Naive thymus-derived CD4-positive, alpha-beta T cell (primary cell): ENCODE measurements at regions not wholly inside any gene's neighbourhood (a gene's known extent, or its start where the extent isn't known, plus 50 kb on each side); places are given as distances from the start of the nearest gene placed in this dataset.

ENCODE experiments used
- ATAC-seq: fragments of 150-1000 bp; cut with Tn5 transposase; 2 replicates; pipeline ENCODE4 v1.10.0; 2021; ENCODE audit warnings: mild to moderate bottlenecking, moderate library complexity
- CTCF ChIA-PET: fragments of 350-600 bp; sonication (Branson Sonifier 250); formaldehyde crosslinking; loops from one replicate; lab custom pipeline; 2021; ENCODE audit warnings: antibody characterized with exemption; lab: Charles Lee
- POLR2A ChIA-PET: fragments of 350-600 bp; sonication (Branson Sonifier 250); formaldehyde crosslinking; loops from one replicate; lab custom pipeline; 2021; ENCODE audit warnings: antibody characterized with exemption, inconsistent platforms; lab: Charles Lee
- DNase-seq, 9 donors: peaks; one replicate each; pipeline versions ENCODE4 v3.0.0 to v3.0.0-alpha.2; 2020 to 2022; ENCODE audit warnings: mixed read lengths in 1 of 9
- H3K27ac ChIP-seq: one replicate; pipeline ENCODE4 v1.7.0; 2013; ENCODE audit warnings: mild to moderate bottlenecking, low read depth, low read length, moderate library complexity
- H3K27me3 ChIP-seq, 2 donors: one replicate each; pipeline ENCODE4 v1.7.0; 2013; ENCODE audit warnings: low read length in 2 of 2, mild to moderate bottlenecking in 2 of 2, moderate library complexity in 2 of 2; ENCODE audit not compliant: control insufficient read depth in 2 of 2, insufficient read depth in 2 of 2
- H3K36me3 ChIP-seq, 3 experiments: 1 replicate in 2 of 3; 2 replicates in 1 of 3; pipeline ENCODE4 v1.7.0; 2013; ENCODE audit warnings: low read length in 3 of 3, mild to moderate bottlenecking in 3 of 3, moderate library complexity in 1 of 3; ENCODE audit not compliant: insufficient read depth in 3 of 3, control insufficient read depth in 2 of 3
- H3K4me1 ChIP-seq, 2 donors: one replicate each; pipeline ENCODE4 v1.7.0; 2013; ENCODE audit warnings: low read length in 2 of 2, mild to moderate bottlenecking in 2 of 2, moderate library complexity in 1 of 2; ENCODE audit not compliant: control insufficient read depth in 2 of 2, insufficient read depth in 2 of 2
- H3K4me3 ChIP-seq: 2 replicates; pipeline ENCODE4 v1.7.0; 2013; ENCODE audit warnings: mild to moderate bottlenecking, low read length
- H3K9me3 ChIP-seq, 3 experiments: 1 replicate in 2 of 3; 2 replicates in 1 of 3; pipeline ENCODE4 v1.7.0; 2013; ENCODE audit warnings: low read length in 3 of 3; ENCODE audit not compliant: control insufficient read depth in 2 of 3
- H3K27ac Mint-ChIP-seq, 9 donors: one replicate each; pipeline ENCODE4 v1.8.0; 2020 to 2022; ENCODE audit warnings: mixed read lengths in 9 of 9, mild to moderate bottlenecking in 8 of 9, moderate library complexity in 5 of 9, inconsistent platforms in 2 of 9
- H3K27me3 Mint-ChIP-seq, 5 donors: one replicate each; pipeline ENCODE4 v1.8.0; 2021 to 2022; ENCODE audit warnings: mixed read lengths in 5 of 5, mild to moderate bottlenecking in 1 of 5
- H3K36me3 Mint-ChIP-seq, 5 donors: one replicate each; pipeline ENCODE4 v1.8.0; 2020 to 2022; ENCODE audit warnings: mixed read lengths in 5 of 5, mild to moderate bottlenecking in 3 of 5, inconsistent platforms in 1 of 5
- H3K4me1 Mint-ChIP-seq, 7 donors: one replicate each; pipeline ENCODE4 v1.8.0; 2020 to 2022; ENCODE audit warnings: mixed read lengths in 7 of 7, mild to moderate bottlenecking in 3 of 7, inconsistent platforms in 1 of 7
- H3K4me3 Mint-ChIP-seq, 10 donors: one replicate each; pipeline ENCODE4 v1.8.0; 2020 to 2022; ENCODE audit warnings: mild to moderate bottlenecking in 10 of 10, mixed read lengths in 10 of 10, moderate library complexity in 6 of 10, inconsistent platforms in 2 of 10
- H3K9me3 Mint-ChIP-seq, 11 donors: one replicate each; pipeline ENCODE4 v1.8.0; 2020 to 2022; ENCODE audit warnings: mixed read lengths in 11 of 11, mild to moderate bottlenecking in 4 of 11, inconsistent platforms in 1 of 11, moderate library complexity in 1 of 11
- intact Hi-C, 2 donors: fragments of 100-400 bp; cut with micrococcal nuclease; formaldehyde crosslinking; loops; one replicate each; pipeline ENCODE4 v1.15.1; 2023

DNA sequence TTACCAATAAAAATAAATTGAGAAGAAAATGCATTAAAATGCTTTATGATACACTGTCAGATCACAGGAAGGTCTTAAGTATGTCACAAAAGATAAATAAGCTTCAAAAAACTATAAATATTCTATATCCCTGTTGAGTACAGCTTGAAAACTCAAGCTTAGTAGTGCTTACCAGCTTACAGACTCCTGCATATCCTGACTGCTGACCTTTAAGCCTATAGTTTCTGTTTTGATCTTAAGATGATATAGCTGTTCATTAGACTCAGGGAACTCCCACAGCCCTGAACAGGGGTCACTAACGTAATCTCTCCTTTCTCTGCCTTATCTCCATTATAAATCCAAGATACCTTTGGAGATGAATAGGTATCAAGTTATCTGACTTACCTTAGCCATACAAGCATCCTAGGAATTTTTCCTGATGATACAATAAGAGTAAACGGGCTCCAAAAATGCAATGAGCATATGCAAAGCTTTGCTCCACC, 93.7 kb upstream of the RBBP8 start:
- Mint-ChIP-seq H3K4me1 (no peaks in the 10 kb centered on the region), H3K36me3 (peaks cover 0 to 3% (median 0%) of the 10 kb centered on the region in 5 donors), H3K4me3 (no peak overlapping the region), H3K27me3 (peaks cover 0 to 14% (median 4%) of the 10 kb centered on the region in 5 donors), H3K9me3 (no peaks in the 10 kb centered on the region), H3K27ac (no peak overlapping the region)
- ATAC-seq = no peak
- Histone ChIP-seq H3K27me3 (peaks cover 0 to 5% of the 10 kb centered on the region in 2 donors), H3K9me3 (no peaks in the 10 kb centered on the region), H3K36me3 (no peaks in the 10 kb centered on the region), H3K4me3 (no peak overlapping the region), H3K4me1 (peaks cover 0 to 5% of the 10 kb centered on the region in 2 donors), H3K27ac (no peak overlapping the region)
- intact Hi-C loops = no loop called here
- no peak for DNase-seq
- ChIA-PET POLR2A (no interaction called here), CTCF (no interaction called here)

GRCh38 chr18:22840606-22841144, 92.5 kb upstream of the RBBP8 start:
- Mint-ChIP-seq H3K27ac (no peak overlapping the region), H3K4me1 (no peaks in the 10 kb centered on the region), H3K9me3 (no peaks in the 10 kb centered on the region), H3K27me3 (peaks cover 0 to 3% (median 0%) of the 10 kb centered on the region in 5 donors), H3K4me3 (no peak overlapping the region), H3K36me3 (peaks cover 0 to under 1% (median 0%) of the 10 kb centered on the region in 5 donors)
- intact Hi-C loops = no loop called here
- Histone ChIP-seq H3K9me3 (no peaks in the 10 kb centered on the region), H3K36me3 (no peaks in the 10 kb centered on the region), H3K4me1 (peaks cover 0 to 5% of the 10 kb centered on the region in 2 donors), H3K27me3 (no peaks in the 10 kb centered on the region), H3K27ac (no peak overlapping the region), H3K4me3 (no peak overlapping the region)
- ATAC-seq = no peak
- ChIA-PET POLR2A (no interaction called here), CTCF (no interaction called here)
- DNase-seq = no peak

DNA sequence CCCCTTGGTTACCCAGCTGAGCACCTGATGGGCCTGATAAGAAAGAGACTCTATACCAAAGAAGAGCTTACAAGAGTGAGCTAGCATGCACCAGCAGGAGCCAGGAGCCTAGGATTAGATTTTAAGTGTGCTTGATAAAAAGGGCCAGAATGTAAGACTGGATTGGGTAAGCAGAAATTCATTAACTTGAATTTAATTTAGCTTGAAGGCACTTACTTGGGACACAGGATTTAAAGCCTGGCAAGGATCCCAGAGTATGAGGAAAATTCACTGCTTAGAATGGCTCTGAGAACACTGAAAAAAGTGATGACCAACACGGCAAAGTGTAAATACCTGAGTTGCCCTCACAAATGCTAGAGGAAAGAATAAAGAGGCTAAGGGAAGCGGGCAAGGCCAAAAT, 91.3 kb upstream of the RBBP8 start:
- H3K36me3 Mint-ChIP-seq = no peaks in the 10 kb centered on the region
- no peak overlapping the region for H3K4me3 ChIP-seq

GRCh38 chr18:22844190-22844589, 88.9 kb upstream of the RBBP8 start:
- POLR2A ChIA-PET = no interaction called here
- Mint-ChIP-seq H3K4me3 (no peak overlapping the region), H3K36me3 (no peaks in the 10 kb centered on the region), H3K4me1 (peaks cover 0 to 1% (median 0%) of the 10 kb centered on the region in 7 donors), H3K27me3 (peaks cover 0 to 14% (median 5%) of the 10 kb centered on the region in 5 donors), H3K27ac (no peak overlapping the region), H3K9me3 (no peaks in the 10 kb centered on the region)
- CTCF ChIA-PET = no interaction called here
- no peak overlapping the region for H3K27ac ChIP-seq
- intact Hi-C loops = no loop called here
- H3K4me1 ChIP-seq = no peaks in the 10 kb centered on the region
- no peaks in the 10 kb centered on the region for H3K36me3 ChIP-seq
- no peak for DNase-seq
- H3K4me3 ChIP-seq = no peak overlapping the region
- no peaks in the 10 kb centered on the region for H3K27me3 ChIP-seq
- ATAC-seq = no peak
- H3K9me3 ChIP-seq = no peaks in the 10 kb centered on the region

More for the DNA sequence above, 91.3 kb upstream of the RBBP8 start:
- no peak overlapping the region for H3K27ac Mint-ChIP-seq
- H3K4me1 Mint-ChIP-seq = no peaks in the 10 kb centered on the region
- no peaks in the 10 kb centered on the region for H3K27me3 ChIP-seq
- peaks cover 0 to 2% (median 0%) of the 10 kb centered on the region in 5 donors for H3K27me3 Mint-ChIP-seq
- no peaks in the 10 kb centered on the region for H3K9me3 Mint-ChIP-seq
- H3K9me3 ChIP-seq = no peaks in the 10 kb centered on the region
- DNase-seq (no peak), ATAC-seq (no peak)
- intact Hi-C loops = no loop called here
- no peak overlapping the region for H3K4me3 Mint-ChIP-seq
- ChIA-PET CTCF (no interaction called here), POLR2A (no interaction called here)
- H3K27ac ChIP-seq = no peak overlapping the region
- no peaks in the 10 kb centered on the region for H3K36me3 ChIP-seq
- H3K4me1 ChIP-seq = peaks cover 0 to 5% of the 10 kb centered on the region in 2 donors

DNA sequence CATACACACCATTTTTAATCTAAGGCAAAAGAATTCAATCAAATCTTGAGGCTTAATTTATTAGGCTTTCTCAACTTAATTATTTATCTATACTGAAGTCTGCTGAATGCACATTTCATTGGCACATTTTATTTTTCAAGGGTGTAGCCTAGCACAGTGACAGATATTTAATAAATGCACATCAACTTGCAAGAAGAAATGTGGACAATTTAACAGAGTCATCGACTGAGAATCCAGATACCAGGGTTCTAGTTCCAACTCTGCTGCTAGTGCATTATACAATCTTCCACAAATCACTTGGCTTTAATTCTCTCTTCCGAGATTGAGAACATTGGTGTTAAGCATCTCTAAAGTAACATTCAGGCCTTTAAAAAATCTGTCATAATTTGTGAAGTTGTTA, 88.5 kb upstream of the RBBP8 start:
- ChIA-PET POLR2A (no interaction called here), CTCF (no interaction called here)
- H3K4me3 ChIP-seq = no peak overlapping the region
- Mint-ChIP-seq H3K4me3 (no peak overlapping the region), H3K27ac (no peak overlapping the region), H3K9me3 (no peaks in the 10 kb centered on the region), H3K27me3 (peaks cover 0 to 15% (median 7%) of the 10 kb centered on the region in 5 donors), H3K4me1 (peaks cover 0 to 1% (median 0%) of the 10 kb centered on the region in 7 donors), H3K36me3 (no peaks in the 10 kb centered on the region)
- no peaks in the 10 kb centered on the region for H3K4me1 ChIP-seq
- no peak for DNase-seq
- intact Hi-C loops = no loop called here
- no peak for ATAC-seq
- H3K36me3 ChIP-seq = no peaks in the 10 kb centered on the region
- no peak overlapping the region for H3K27ac ChIP-seq
- H3K9me3 ChIP-seq = no peaks in the 10 kb centered on the region
- H3K27me3 ChIP-seq = no peaks in the 10 kb centered on the region

DNA sequence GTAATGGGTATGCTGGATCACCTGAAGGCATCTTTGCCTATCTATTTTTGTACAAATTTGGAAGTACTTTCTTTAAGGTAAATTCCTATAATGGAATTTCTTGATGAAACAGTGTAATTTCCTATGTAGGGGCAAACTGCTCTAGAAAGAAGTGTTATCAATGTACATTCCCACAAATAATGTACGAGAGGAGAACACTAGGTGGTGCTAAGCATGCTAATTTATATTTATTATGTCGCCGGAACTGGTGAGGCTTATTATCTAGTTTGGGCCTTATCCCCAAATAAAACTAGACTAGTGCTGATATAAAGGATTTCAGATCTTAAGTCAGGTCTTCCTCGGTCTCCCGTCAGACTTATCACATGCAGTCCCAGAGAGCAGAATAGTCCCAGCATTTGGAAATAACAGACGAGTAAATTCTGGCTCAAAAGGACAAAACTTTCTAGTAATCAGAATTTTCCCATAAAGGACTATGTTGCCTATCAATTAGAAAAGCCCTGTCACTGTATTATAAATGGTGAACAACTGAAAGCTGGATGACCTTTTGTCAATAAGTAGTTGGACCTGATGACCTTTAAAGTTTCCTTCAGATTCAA, 86.9 kb upstream of the RBBP8 start:
- H3K4me1 ChIP-seq = no peaks in the 10 kb centered on the region
- H3K27me3 ChIP-seq = no peaks in the 10 kb centered on the region
- Mint-ChIP-seq H3K9me3 (no peaks in the 10 kb centered on the region), H3K4me1 (peaks cover 0 to 1% (median 0%) of the 10 kb centered on the region in 7 donors), H3K4me3 (no peak overlapping the region), H3K27ac (no peak overlapping the region), H3K36me3 (no peaks in the 10 kb centered on the region), H3K27me3 (peaks cover 0 to 21% (median 7%) of the 10 kb centered on the region in 5 donors)
- H3K9me3 ChIP-seq = no peaks in the 10 kb centered on the region
- ChIA-PET POLR2A (no interaction called here), CTCF (no interaction called here)
- H3K4me3 ChIP-seq = no peak overlapping the region
- no peak overlapping the region for H3K27ac ChIP-seq
- intact Hi-C loops = no loop called here
- no peaks in the 10 kb centered on the region for H3K36me3 ChIP-seq
- no peak for DNase-seq
- no peak for ATAC-seq

- DNase-seq (no peak), ATAC-seq (no peak)
- peaks cover 0 to 26% (median 7%) of the 10 kb centered on the region in 5 donors for H3K27me3 Mint-ChIP-seq
- H3K27ac ChIP-seq = no peak overlapping the region
- no peaks in the 10 kb centered on the region for H3K4me1 ChIP-seq
- no peaks in the 10 kb centered on the region for H3K9me3 ChIP-seq
- no peaks in the 10 kb centered on the region for H3K9me3 Mint-ChIP-seq
- ChIA-PET POLR2A (no interaction called here), CTCF (no interaction called here)
- H3K27ac Mint-ChIP-seq = no peak overlapping the region
- H3K36me3 ChIP-seq = no peaks in the 10 kb centered on the region
- no peaks in the 10 kb centered on the region for H3K36me3 Mint-ChIP-seq
- no peaks in the 10 kb centered on the region for H3K27me3 ChIP-seq
- H3K4me3 ChIP-seq = no peak overlapping the region
- peaks cover 0 to 1% (median 0%) of the 10 kb centered on the region in 7 donors for H3K4me1 Mint-ChIP-seq
- H3K4me3 Mint-ChIP-seq = no peak overlapping the region
- intact Hi-C loops = no loop called here
Observed at GRCh38 chr18:22846697-22847096, 86.4 kb upstream of the RBBP8 start.
